ENCODE measurements at regions not wholly inside any gene's neighbourhood (a gene's known extent, or its start where the extent isn't known, plus 50 kb on each side); places are given as distances from the start of the nearest gene placed in this dataset.

DNA sequence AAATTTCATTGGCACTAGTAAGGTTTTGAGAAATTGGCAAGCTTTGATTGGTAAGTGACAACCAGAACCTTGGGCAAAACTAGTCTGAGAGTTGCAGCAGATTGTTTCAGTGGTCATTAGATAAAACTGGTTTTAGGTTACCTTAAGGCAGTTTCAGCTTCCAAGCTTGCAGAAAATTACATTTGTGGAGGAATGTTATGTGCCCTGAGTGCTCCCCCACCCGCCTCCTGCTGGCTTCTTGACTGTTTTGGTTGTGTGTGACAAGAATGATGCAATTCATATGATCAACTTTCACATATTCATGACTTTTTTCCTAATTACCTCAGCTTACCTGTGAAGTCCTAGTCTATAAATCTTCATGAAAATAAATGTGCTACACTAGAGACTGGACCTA, 599.5 kb upstream of the ZNF804A start:
- TF ChIP-seq, protein P1, sequence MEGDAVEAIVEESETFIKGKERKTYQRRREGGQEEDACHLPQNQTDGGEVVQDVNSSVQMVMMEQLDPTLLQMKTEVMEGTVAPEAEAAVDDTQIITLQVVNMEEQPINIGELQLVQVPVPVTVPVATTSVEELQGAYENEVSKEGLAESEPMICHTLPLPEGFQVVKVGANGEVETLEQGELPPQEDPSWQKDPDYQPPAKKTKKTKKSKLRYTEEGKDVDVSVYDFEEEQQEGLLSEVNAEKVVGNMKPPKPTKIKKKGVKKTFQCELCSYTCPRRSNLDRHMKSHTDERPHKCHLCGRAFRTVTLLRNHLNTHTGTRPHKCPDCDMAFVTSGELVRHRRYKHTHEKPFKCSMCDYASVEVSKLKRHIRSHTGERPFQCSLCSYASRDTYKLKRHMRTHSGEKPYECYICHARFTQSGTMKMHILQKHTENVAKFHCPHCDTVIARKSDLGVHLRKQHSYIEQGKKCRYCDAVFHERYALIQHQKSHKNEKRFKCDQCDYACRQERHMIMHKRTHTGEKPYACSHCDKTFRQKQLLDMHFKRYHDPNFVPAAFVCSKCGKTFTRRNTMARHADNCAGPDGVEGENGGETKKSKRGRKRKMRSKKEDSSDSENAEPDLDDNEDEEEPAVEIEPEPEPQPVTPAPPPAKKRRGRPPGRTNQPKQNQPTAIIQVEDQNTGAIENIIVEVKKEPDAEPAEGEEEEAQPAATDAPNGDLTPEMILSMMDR (IDR thresholded peaks at IDR 0.05) = no peak
- TF ChIP-seq POLR2A (IDR thresholded peaks at IDR 0.05) (no peak), POLR2AphosphoS5 (IDR thresholded peaks at IDR 0.05) (no peak)
